ENCODE measurements at regions not wholly inside any gene's neighbourhood (a gene's known extent, or its start where the extent isn't known, plus 50 kb on each side); places are given as distances from the start of the nearest gene placed in this dataset.

- Histone ChIP-seq H4K20me1 (ENCODE audit: insufficient read depth, low read length) (no peaks in the 10 kb centered on the region; the same call in 1 of the 2 replicates), H3K79me2 (ENCODE audit: insufficient read depth, low read length) (no peaks in the 10 kb centered on the region), H3K4me2 (ENCODE audit: low read depth, low read length) (peak overlapping the region; percentile 38; the same call in 1 of the 2 replicates), H3K9me3 (ENCODE audit: low read length) (no peaks in the 10 kb centered on the region), H3K4me1 (ENCODE audit: insufficient read depth, low read length) (no peaks in the 10 kb centered on the region), H3K9ac (ENCODE audit: insufficient read depth, low read depth, low read length) (no peak overlapping the region), H2AFZ (ENCODE audit: low read length) (no peak overlapping the region), H3K4me3 (replicated peaks in 1 of 3; ENCODE audit: insufficient read depth in 1 of 3, low read depth in 2 of 3, low read length in 3 of 3) (no peak overlapping the region), H3K36me3 (replicated peaks in 1 of 2; ENCODE audit: control insufficient read depth in 1 of 2, insufficient read depth in 2 of 2, low read length in 2 of 2) (no peaks in the 10 kb centered on the region), H3K27ac (ENCODE audit: extremely low read length, insufficient read depth, low read length) (no peak overlapping the region), H3K27me3 (ENCODE audit: control insufficient read depth in 1 of 2, insufficient read depth in 2 of 2, low read length in 2 of 2) (0 out of 5 replicates have a peak, but pooled peaks cover 0 to 1% of the 10 kb centered on the region in 2 experiments)
- no TSS peak for BruUV-seq (replicated peaks)
- TF ChIP-seq SMC3 (IDR thresholded peaks at IDR 0.05; ENCODE audit: low read length) = peak; percentile 6; the same call in 1 of the 2 replicates
- TF ChIP-seq ZNF7 (CRISPR knock-in tag; IDR thresholded peaks at IDR 0.05) = peak; percentile 69; the same call in 1 of the 2 replicates
- TF ChIP-seq STAG1 (CRISPR knock-in tag; IDR thresholded peaks at IDR 0.05) = peak; percentile 68
- TF ChIP-seq, protein P1, sequence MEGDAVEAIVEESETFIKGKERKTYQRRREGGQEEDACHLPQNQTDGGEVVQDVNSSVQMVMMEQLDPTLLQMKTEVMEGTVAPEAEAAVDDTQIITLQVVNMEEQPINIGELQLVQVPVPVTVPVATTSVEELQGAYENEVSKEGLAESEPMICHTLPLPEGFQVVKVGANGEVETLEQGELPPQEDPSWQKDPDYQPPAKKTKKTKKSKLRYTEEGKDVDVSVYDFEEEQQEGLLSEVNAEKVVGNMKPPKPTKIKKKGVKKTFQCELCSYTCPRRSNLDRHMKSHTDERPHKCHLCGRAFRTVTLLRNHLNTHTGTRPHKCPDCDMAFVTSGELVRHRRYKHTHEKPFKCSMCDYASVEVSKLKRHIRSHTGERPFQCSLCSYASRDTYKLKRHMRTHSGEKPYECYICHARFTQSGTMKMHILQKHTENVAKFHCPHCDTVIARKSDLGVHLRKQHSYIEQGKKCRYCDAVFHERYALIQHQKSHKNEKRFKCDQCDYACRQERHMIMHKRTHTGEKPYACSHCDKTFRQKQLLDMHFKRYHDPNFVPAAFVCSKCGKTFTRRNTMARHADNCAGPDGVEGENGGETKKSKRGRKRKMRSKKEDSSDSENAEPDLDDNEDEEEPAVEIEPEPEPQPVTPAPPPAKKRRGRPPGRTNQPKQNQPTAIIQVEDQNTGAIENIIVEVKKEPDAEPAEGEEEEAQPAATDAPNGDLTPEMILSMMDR (CRISPR knock-in tag; IDR thresholded peaks at IDR 0.05) = peak; percentile 51
- peak; percentile 11 for TF ChIP-seq TEAD3 (CRISPR knock-in tag; optimal IDR thresholded peaks at IDR 0.05; ENCODE audit: borderline replicate concordance)
- no peak for TF ChIP-seq MAX (IDR thresholded peaks at IDR 0.05)
- no peak for TF ChIP-seq PBX3 (CRISPR knock-in tag; IDR thresholded peaks at IDR 0.05; ENCODE audit: borderline replicate concordance)
- FAIRE-seq (peak; percentile 37), ATAC-seq (peak; percentile 87), DNase-seq (ENCODE audit: low spot score) (peak; percentile 23)
- POLR2A ChIA-PET = no interaction called here
- CTCF ChIA-PET (ENCODE audit: low intra/inter-chr PET ratio, low total read pairs) = no interaction called here
- in situ Hi-C loops (cut with HindIII; ENCODE audit: extremely low pct_ligation_motif_present, low pct_unique_long_range_greater_than_20kb) = loop anchor here (5.0 to 25.0 kb wide), 2 partner anchors 367 to 1323 kb away; no protein-coding TSS in a partner anchor
- intact Hi-C loops (cut with micrococcal nuclease; ENCODE audit: unreplicated experiment) = loop anchor here (1.0 kb wide), 1 partner anchor 102 kb away; no protein-coding TSS in a partner anchor
- 4% methylated on average over 8 of the region's 8 CpGs for WGBS (ENCODE audit: low lambda C conversion rate)
These were observed 507.2 kb upstream of the EEF2KMT start for GRCh38 chr16:5604770-5605169.

Data from HepG2 (cell line).